ENCODE measurements at regions not wholly inside any gene's neighbourhood (a gene's known extent, or its start where the extent isn't known, plus 50 kb on each side); places are given as distances from the start of the nearest gene placed in this dataset.

- H3K9me3 ChIP-seq (replicated peaks in 1 of 2; ENCODE audit: control insufficient read depth in 1 of 2, insufficient read depth in 1 of 2, low read length in 2 of 2) = peaks cover 0 to 6% of the 10 kb centered on the region in 2 donors
- H3K4me3 Mint-ChIP-seq = no peak overlapping the region
- H3K27ac Mint-ChIP-seq = no peak overlapping the region
- no peaks in the 10 kb centered on the region for H3K4me1 Mint-ChIP-seq
- no peaks in the 10 kb centered on the region for H3K4me1 ChIP-seq (ENCODE audit: control insufficient read depth in 1 of 2, insufficient read depth in 2 of 2, low read length in 2 of 2)
- H3K9ac ChIP-seq (ENCODE audit: insufficient read depth, low read length, poor library complexity, severe bottlenecking) = no peak overlapping the region
- intact Hi-C loops (cut with micrococcal nuclease) = no loop called here
- H3K36me3 ChIP-seq (replicated peaks in 1 of 2; ENCODE audit: control insufficient read depth in 1 of 2, insufficient read depth in 2 of 2, low read length in 2 of 2) = no peaks in the 10 kb centered on the region
- no peak overlapping the region for H3K27ac ChIP-seq (ENCODE audit: low read depth in 1 of 2, low read length in 2 of 2)
- WGBS (ENCODE audit: insufficient coverage) = no CpG with 5 or more reads among the region's 1 CpG
- no peaks in the 10 kb centered on the region for H3K79me2 ChIP-seq (ENCODE audit: insufficient read depth, low read length)
- no peak overlapping the region for H2AFZ ChIP-seq (ENCODE audit: insufficient read depth, low read depth, low read length, poor library complexity, severe bottlenecking)
- no peaks in the 10 kb centered on the region for H3K36me3 Mint-ChIP-seq
- H3K27me3 Mint-ChIP-seq (ENCODE audit: low read depth in 3 of 3) = no peaks in the 10 kb centered on the region
- H3K4me2 ChIP-seq (replicated peaks; ENCODE audit: extremely low read depth, low read length, poor library complexity, severe bottlenecking) = no peak overlapping the region
- no peak for DNase-seq
- H3K27me3 ChIP-seq (ENCODE audit: control insufficient read depth in 2 of 2, insufficient read depth in 2 of 2, low read length in 2 of 2) = no peaks in the 10 kb centered on the region
- no peak overlapping the region for H3K4me3 ChIP-seq (replicated peaks in 1 of 3; ENCODE audit: low read depth in 2 of 3, low read length in 3 of 3)
- H3K9me3 Mint-ChIP-seq = peaks cover 0 to 3% (median 3%) of the 10 kb centered on the region in 7 donors
- TF ChIP-seq, protein P1, sequence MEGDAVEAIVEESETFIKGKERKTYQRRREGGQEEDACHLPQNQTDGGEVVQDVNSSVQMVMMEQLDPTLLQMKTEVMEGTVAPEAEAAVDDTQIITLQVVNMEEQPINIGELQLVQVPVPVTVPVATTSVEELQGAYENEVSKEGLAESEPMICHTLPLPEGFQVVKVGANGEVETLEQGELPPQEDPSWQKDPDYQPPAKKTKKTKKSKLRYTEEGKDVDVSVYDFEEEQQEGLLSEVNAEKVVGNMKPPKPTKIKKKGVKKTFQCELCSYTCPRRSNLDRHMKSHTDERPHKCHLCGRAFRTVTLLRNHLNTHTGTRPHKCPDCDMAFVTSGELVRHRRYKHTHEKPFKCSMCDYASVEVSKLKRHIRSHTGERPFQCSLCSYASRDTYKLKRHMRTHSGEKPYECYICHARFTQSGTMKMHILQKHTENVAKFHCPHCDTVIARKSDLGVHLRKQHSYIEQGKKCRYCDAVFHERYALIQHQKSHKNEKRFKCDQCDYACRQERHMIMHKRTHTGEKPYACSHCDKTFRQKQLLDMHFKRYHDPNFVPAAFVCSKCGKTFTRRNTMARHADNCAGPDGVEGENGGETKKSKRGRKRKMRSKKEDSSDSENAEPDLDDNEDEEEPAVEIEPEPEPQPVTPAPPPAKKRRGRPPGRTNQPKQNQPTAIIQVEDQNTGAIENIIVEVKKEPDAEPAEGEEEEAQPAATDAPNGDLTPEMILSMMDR (IDR thresholded peaks at IDR 0.05) = no peak
- H4K20me1 ChIP-seq (ENCODE audit: insufficient read depth, low read length) = no peaks in the 10 kb centered on the region
Observed at GRCh38 chr7:54331311-54331710, 210.9 kb upstream of the VSTM2A start.

DNA sequence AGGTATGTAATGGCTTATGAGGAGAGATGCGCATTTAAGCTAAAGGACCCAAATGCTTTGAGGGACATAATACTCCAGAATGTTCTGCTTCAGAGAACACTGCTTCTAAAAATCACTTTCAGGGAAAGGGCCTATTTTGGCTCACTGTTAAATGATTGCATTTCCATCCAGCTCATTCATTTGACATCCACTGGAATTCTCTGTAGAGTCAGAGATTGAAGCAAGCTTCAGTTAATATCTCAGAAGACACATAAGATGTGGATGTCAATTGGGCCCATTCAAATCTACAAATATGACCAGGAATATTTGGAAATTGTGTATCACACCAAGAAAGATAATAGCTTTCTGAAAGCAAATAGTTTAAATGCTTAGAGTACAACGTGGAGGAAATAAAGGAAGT is 209.9 kb upstream of the VSTM2A start:
- DNase-seq = no peak
- H3K4me1 Mint-ChIP-seq = no peaks in the 10 kb centered on the region
- whole genome bisulfite sequencing (ENCODE audit: insufficient coverage) = no CpG with 5 or more reads among the region's 2 CpGs
- peaks cover 0 to 6% (median 2%) of the 10 kb centered on the region in 7 donors for H3K9me3 Mint-ChIP-seq
- Histone ChIP-seq H3K36me3 (replicated peaks in 1 of 2; ENCODE audit: control insufficient read depth in 1 of 2, insufficient read depth in 2 of 2, low read length in 2 of 2) (no peaks in the 10 kb centered on the region), H2AFZ (ENCODE audit: insufficient read depth, low read depth, low read length, poor library complexity, severe bottlenecking) (no peak overlapping the region), H3K4me3 (replicated peaks in 1 of 3; ENCODE audit: low read depth in 2 of 3, low read length in 3 of 3) (no peak overlapping the region), H3K27ac (ENCODE audit: low read depth in 1 of 2, low read length in 2 of 2) (no peak overlapping the region), H3K9me3 (replicated peaks in 1 of 2; ENCODE audit: control insufficient read depth in 1 of 2, insufficient read depth in 1 of 2, low read length in 2 of 2) (peaks cover 0 to 6% of the 10 kb centered on the region in 2 donors), H3K4me1 (ENCODE audit: control insufficient read depth in 1 of 2, insufficient read depth in 2 of 2, low read length in 2 of 2) (no peaks in the 10 kb centered on the region), H3K27me3 (ENCODE audit: control insufficient read depth in 2 of 2, insufficient read depth in 2 of 2, low read length in 2 of 2) (no peaks in the 10 kb centered on the region), H3K4me2 (replicated peaks; ENCODE audit: extremely low read depth, low read length, poor library complexity, severe bottlenecking) (no peak overlapping the region), H4K20me1 (ENCODE audit: insufficient read depth, low read length) (no peaks in the 10 kb centered on the region), H3K9ac (ENCODE audit: insufficient read depth, low read length, poor library complexity, severe bottlenecking) (no peak overlapping the region), H3K79me2 (ENCODE audit: insufficient read depth, low read length) (no peaks in the 10 kb centered on the region)
- TF ChIP-seq, protein P1 (IDR thresholded peaks at IDR 0.05) = no peak
- no peak overlapping the region for H3K4me3 Mint-ChIP-seq
- no peaks in the 10 kb centered on the region for H3K36me3 Mint-ChIP-seq
- H3K27me3 Mint-ChIP-seq (ENCODE audit: low read depth in 3 of 3) = no peaks in the 10 kb centered on the region
- no peak overlapping the region for H3K27ac Mint-ChIP-seq
- intact Hi-C loops (cut with micrococcal nuclease) = no loop called here

Data from CD14-positive monocyte (primary cell).